Stimulated activated CD4-positive, alpha-beta T cell treated with anti-CD3 and anti-CD28 coated beads, Interleukin-4, amount 100 ng/mL, for 1 hour (primary cell): ENCODE measurements at regions not wholly inside any gene's neighbourhood (a gene's known extent, or its start where the extent isn't known, plus 50 kb on each side); places are given as distances from the start of the nearest gene placed in this dataset.
"Not testable (repeated sequence)": the region's sequence is repeated elsewhere in the genome, so short reads cannot be mapped to it uniquely, and the experiment has no call there.

ENCODE experiments used
- DNase-seq: peaks from one replicate; pipeline ENCODE4 v3.0.0-alpha.2; 2020

DNA sequence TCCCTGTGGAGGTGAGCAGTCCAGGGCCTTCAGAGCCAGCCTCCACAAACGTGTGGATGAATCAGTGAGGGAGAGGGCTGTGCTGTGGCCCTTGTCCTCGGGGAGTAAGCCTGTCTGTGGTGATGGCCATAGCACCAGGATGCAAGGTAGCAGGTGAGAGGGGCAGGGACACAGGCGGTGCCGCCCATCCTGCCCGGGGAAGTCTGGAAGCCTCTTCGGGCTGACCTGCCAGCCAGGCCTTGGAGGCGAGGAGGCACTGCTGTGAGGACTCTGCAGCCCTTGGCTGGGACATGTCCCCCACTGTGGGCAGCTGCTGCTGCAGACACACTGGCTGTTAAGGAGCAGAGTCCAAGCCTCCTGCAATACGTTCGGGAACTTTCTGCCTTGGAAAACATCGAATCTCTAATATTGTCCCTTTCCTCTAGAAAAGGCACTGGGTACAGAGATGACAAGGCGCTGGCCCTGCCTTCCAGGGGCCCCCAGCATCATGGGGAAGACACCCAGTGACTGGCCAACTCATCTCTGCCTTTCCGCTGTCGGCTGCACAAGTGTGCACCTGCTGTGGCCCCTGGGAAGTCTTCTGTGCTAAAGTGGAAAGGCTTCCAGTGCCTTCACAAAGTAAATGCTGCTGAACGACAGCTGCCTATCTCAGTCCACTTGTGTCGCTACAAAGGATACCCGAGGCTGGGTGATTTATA, 101.4 kb downstream of the ADRA2C start:
- DNase-seq, result no peak

DNA sequence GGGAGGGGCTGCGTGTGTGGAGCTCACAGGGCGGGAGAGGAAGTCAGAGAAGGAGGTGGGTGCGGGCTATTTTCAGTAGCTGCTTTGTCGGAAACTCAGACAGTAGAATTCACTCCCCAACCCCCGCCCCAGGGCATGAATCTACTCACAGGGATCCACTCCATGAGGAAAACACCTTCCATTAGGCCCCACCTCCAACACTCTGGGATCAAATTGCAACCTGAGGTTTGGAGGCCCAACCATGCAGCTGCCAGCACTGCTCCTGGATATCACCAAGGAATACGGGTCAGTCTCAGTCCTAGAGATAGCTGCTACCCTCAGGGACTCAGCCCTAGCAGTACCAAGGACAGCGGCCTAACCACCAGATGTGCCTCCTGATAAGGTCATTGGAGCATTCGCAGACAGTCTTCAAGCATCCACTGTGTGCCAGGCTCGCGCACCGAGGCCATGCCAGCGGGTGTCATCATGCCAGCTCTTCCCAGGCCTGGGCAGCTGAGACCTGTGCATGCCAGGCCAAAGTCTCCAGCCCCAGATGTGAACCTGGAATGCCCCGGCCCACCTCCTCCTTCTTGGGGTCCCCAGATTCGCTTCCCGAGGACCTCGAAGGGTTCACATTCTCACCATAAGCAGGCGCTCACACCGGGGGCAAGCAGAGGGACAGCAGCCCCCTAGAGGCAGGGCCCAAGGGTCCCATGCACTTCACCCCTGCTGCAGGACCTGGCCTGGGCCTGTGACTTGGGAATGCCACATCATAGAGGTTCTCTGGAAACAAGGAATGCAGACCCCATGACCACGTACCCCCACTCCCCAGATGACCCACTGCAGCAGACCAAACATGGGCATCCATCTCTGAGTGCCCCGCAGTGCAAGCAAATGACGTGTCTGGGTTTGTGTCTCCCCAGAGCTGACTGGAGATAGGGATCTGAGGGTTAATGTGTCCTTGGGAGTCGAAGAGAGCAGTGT, 102.3 kb downstream of the ADRA2C start:
- no peak for DNase-seq

DNA sequence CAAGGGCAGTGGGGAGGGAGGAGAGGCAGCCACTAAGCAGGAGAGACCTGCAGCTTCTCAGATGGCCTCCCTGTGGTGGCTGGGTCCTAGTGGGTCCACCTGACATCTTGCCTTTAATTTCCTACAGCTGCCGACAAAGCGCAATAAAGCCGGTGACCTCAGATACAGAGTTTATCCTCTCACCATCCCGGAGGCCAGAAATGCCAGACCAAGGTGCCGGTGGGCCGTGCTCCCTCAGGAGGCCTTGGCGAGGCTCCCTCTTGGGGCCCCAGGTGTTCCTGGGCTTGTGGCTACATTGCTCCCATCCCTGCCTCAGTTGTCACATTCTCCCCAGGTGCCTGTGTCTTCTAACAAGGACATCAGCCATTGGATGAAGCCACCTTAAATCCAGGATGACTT, 103.0 kb downstream of the ADRA2C start:
- no peak for DNase-seq

DNA sequence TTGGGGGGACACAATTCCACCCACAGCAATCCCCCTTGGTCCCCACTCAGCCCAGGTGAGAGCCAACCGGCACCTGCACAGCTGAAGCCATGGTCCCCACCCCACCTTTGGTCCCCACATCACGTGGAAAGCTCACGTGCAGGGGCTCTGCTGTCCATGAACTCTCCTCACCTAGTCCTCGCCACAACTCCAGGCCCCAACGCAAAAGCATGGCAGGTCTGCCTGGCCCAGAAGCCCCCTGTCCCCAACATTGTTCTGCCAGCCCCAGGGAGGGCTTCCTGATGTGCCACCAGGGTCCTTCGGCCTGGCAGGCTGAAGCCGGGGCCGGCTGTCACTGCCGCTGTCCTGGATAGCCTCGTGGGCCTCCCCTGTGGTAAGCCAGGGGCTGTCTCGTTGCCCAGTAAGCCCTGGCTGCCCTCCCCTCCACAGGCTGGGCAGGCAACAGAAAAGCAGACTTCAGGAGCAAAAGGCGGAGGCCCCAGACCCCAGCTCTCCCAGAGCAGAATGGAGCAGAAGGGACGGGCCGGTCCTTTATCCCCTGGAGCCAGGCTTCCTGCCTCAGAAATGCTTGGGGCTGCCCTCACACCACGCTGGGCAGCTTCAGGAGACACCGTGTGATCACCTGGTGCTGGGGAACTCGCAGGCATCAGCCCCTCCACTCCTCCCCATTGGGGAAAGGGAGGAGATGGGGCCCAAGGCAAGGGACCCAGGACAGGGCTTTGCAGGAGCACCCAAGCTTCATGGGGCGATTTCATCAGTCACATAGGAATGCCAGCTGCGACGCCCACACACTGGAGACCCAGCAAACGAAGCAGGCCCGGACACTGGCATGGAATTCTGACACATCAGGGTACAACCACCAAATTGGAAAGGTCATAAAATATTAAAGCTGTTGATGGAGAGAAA, 103.7 kb downstream of the ADRA2C start:
- DNase-seq, result no peak

DNA sequence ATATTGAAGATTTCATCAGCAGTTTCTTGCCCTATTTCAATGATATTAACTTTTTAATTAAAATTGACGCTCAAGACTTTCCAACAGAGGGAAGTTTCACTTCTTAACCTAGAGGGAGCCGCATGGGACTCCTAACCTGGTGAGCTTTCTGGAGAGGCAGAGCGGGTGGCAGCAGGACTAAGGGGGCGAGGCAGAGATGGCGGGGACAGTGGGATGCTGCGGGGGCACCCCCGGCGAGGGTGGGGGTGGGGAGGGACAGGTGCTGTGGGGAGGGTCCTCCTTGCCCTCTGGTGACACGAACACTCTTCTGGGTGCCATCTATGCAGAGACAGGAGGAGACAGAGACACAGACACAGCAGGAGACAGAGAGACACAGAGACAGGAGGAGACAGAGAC, 104.4 kb downstream of the ADRA2C start:
- DNase-seq, result no peak

DNA sequence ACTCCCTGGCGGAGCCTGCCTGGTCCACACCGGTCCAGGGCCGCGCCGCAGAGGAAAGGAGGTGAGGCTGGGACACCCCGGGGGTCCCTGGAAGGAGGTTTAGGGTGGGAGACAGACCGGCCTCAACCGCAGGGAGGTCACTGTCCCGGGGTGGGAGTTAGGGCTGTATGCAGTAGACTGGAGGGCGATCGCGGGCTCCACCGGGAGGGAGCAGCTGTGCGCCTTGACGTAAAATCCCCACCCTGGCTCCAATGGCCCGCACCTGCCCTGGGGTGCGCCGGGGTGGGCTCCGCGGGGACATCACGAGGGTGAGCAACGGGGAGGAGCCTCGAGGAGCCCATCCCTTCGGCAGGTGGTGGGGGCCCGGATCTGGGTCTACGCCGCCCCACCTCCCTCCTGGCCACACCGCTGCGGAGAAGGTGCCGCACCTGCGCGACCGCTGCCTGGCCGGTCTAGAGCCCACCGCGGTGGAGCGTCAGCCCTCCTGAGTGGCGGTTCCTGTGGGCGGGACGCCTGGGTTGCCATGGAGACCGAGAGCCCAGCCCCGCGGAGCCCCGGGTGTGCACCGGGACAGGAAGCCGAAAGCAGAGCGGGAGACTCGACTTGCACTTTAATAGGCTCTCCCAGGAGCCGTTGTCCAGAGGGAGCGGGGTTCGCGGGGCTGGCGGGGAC, 105.1 kb downstream of the ADRA2C start:
- no peak for DNase-seq

DNA sequence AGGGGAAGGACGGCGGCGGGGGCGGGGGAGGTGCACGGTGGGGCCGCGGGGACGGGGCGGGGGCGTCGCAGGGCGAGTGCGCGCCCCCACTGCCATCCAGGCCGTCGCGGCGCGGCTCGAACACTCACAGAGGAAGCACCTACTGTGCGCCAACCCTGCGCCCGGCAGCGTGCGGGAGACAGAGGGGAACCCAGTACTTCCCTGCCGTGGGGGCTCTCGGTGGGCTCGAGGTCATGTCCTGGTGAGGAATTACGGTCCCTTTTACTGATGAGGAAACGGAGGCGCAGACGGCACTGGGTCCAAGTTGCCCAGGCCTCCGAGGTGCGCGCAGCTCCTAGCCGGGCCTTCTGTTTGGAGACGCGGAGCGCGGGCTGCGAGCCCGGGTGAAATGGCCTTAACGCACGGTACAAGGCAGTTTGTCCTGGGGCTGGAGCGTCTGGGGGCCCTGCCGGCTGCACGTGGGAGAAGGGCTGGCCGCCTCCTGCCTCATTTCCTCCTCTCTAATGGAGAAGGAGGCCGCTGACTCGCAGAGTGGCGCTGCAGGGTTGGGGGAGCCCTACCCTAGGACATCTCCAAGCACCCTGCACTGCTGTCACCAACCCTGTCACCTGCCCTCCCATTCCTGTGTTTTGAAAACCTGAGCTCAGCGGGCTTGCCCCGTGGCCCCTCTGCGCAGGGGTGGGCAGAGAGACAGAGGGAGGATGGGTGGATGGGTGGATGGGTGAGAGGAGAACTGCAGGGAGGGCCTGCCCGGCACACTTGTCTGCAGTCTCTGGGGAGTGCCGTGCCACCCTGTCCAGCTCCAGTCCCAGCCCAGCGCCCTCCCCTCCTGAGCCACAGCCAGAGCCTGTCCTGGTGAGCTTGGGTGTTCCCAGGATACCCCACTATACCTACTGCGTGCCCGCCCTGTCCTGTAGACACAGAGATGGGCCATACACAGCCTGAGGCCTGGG, 106.0 kb downstream of the ADRA2C start:
- DNase-seq, result no peak

DNA sequence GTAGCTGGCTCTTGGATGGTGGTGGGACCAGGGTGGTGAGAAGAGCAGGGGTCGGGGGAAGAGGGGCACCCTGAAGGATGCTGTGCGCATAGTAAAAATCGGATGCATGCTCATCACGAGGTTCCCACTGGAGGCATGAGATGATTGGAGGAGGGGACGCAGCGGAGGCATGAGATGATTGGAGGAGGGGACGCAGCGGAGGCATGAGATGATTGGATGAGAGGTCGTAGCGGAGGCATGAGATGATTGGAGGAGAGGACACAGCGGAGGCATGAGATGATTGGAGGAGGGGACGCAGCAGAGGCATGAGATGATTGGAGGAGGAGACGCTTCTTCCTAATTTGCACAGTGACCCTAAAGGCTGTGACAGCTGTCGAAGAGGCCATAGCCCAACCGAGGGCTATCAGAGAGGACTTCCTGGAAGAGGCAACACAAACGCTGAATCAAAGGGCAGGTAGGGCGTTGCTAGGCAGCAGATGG, 106.7 kb downstream of the ADRA2C start:
- DNase-seq, result no peak

DNA sequence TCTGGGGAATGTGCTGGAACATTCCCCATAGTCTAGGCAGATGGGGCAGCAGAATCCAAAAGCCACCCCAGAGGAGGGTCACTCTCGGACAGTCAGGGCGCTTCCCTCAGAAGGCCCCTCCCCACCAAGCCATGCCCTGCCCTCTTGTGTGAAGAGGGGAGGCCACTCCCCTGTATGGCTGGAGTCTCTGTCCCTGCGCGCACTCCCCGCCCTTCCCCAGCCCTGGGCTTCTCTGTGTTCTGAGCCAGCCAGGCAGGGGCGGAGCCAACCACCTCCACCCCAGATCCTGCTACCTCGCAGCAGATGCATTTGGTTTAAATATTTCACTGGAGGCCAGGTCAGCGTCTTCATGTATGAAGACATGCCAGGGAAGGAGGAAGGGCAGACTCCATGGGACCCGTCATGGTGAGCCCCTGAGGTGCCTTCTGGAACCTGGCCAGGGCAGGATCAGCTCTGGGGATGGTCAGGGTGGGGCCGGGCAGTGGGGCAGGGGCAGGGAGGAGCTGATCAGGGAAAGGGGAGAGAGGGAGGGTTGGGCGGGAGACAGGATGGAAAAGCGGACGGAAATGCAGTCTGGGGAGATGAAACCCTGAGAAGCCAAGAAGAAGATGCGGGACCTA, 107.3 kb downstream of the ADRA2C start:
- no peak for DNase-seq

DNA sequence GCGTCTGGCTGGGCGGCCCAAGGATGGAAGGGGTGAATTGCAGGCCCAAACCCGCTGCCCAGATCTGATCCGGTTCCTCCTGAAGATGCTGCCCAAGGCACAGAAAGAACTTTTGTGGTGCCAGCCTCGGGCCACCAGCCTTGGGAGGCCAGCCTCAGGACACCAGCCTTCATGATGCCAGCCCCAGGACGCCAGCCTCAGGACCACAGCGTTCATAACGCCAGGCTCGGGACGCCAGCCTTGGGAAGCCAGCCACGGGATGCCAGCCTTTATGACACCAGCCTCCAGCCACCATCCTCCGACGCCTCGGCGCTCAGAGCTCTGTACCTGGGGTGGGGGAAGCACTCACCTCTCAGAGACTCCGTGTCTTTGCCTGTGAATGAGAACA, 107.8 kb downstream of the ADRA2C start:
- no peak for DNase-seq

DNA sequence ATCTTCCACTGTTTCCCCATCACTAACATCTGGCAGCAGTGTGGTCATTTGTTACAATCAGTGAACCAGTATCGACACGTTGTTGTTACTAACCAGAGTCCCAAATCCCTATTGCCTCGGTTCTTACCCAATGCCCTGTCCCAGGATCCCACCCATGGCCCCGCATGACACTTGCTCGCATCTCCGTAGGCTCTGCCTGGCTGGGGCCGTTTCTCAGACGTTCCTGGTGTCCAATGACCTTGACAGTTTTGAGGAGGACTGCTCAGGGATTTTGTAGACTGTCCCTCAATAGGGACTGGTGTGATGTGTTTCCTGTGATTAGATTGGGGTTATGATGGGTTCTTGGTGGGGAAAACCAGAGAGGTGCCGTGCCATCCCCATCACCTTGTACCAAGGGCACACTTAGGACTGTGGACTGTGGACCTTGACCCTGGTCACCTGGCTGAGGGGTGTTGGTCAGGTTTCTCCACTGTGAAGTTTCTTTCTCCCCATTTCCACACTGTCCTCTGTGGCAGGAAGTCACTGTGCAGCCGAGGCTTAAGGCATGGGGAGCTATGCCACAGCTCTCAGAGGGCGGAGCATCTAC, 108.4 kb downstream of the ADRA2C start:
- DNase-seq, result no peak

DNA sequence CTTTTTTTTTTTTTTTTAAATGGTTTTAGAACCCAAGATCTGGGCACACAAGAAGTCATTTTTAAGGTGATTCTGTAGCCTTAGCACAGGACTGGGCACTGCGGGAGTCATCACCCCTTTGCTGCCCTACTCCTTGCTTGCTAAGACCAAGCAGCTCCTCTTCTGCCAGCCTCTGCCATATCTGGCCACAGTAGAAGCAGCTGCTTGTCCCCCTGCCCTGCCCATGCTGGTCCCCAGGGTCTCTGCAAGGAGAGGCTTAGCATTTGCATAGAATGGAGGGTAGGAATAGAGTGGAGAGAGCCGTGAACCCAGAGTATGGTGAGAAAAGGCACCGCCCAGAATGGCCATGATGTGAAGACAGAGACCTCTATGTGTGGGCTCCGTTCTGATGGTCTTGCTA, 109.3 kb downstream of the ADRA2C start:
- DNase-seq, result no peak

DNA sequence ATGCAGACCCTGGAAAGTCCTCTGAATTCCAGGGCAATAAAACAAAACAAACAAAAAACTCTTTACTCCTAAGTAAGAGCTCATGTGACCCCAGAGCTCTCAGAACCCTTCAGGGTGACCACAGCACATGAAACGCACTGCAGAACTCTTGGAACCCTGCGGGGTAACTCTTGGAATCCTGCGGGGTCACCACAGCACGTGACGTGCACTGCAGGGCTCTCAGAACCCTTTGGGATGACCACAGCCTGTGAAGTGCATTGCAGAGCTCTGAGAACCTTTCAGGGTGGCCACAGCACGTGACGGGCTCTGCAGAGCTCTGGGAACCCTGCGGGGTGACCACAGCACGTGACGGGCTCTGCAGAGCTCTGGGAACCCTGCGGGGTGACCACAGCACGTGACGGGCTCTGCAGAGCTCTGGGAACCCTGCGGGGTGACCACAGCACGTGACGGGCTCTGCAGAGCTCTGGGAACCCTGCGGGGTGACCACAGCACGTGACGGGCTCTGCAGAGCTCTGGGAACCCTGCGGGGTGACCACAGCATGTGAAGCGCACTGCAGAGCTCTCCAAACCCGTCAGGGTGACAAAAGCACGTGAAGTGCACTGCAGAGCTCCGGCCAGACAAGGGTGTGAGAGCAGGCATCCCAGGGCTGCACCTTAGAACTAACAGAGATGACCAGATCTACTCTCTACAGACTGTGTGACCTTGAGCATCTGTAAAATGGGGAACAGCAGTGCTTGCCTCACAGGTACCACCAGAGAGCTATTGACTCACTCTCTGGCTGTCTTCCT, 110.1 kb downstream of the ADRA2C start:
- DNase-seq, result not testable (repeated sequence)

DNA sequence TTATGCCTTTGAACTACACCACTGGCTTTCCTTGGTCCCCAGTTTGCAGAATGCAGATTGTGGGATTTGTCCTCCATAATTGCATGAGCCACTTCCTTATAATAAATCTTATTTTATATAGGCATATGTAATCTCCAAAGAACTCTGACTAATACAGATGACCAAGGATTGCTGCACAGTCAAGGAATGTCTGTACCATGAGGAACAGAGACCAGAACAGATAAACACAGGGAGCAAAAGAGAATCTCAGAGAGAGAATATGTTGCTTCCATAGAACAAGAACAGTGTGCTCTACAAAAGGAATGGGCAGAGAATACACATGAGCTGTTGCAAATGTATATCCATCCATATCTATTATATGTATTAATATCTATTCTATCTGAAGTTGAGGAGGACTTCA, 111.1 kb downstream of the ADRA2C start:
- DNase-seq, result no peak

DNA sequence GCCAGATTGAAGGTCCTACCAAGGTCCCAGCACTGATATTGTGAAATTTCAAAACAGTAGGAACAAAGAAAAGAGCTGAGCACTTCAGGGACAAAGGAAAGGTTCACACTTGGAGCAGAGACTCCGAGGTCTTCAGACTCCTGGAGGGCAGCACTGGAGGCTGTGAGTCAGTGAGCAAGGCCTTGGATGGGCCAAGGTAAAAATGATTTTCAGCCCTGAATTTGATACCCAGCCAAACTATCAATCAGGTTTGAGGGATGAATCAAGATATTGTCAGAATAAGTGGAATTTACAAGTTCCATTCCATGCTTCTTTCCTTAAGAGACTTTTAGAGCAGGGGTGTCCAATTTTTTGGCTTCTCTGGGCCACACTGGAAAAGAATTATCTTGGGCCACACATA, 111.7 kb downstream of the ADRA2C start:
- DNase-seq, result no peak

DNA sequence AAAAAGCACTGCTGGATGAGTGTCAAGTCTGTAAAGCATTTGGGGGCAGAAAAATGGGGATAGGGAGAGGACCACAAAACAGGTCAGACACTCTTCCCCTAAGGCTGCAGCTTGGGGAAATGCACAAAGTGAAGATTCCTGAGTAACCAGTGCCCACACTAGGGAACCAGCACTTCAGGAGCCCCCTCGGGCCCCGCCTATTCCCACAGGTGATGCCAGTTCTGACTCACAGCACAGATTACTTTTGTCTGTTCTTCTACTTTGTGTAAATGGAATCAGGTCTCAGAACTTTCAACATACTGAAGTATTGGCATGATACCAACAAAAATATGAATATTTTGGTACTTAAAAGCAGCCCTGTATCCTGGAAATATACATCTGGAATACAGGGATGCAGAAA, 112.5 kb downstream of the ADRA2C start:
- DNase-seq, result no peak

DNA sequence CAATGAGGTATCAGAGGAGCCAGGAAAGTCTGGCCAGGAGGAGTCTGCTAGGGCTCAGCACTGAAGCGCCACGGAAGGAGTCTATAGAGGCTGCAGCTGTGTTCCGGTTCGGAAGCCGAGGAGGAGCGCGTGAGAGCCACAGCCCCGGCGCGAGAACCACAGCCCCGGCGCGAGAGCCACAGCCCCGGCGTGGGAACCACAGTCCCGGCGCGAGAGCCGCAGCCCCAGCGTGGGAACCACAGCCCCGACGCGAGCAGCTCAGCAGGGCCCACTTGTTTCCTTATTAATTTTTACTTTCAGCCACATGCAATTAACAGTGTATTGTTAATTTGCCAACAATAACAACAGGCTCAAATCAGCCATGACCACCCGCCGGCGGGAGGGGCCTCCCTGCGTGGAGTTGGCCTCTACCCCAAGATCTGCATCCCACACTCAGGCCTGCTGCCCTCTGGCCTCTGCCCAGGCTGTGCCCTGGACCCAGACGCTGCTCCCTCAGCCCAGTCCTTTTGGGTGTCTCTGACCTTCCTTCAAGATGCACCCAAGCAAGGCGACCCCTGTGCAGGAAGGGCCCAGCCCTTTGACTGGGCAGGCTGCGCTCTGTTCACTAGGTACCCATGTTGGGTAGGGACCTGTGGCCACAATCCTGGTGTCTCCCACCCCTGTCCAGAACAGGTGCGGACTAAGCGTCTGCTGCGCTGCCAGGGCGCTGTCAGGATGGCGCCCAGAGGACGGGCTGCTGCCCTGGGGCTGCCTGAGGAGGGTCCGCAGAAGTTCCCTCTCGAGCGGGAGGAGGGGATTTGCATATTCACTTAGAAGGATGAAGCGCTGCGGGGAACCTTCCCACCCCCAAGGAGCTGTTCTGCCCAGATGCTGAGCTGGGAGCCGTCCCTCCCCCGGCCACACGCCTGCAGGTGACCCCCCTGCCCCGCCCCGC, 113.8 kb downstream of the ADRA2C start:
- DNase-seq, result peak; percentile 10

DNA sequence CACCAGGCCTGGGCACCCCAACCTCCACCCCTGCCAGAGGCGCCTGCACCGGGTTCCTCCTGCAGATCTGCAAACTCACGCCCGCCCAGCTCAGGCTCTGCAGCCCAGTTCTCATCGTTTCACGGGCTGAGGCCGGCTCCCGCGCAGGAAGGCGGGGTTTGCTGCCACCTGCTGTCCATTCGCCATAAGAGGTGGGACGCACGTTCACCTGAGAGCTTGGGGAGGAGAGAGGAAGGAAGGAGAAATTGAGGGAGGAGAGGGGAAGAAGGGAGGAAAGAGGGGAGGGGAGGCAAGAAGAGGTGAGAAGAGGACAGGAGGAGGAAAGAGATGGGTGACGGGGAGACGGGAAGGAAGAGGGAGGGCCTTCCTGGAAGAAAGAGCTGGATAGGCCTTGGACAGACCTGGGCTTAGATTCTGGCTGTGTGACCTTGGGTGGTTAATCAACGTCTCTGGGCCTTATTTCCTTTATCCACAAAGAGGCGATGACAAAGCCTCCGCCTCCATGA, 114.5 kb downstream of the ADRA2C start:
- DNase-seq, result peak; percentile 74
